PC-3 (cell line): ENCODE measurements at regions not wholly inside any gene's neighbourhood (a gene's known extent, or its start where the extent isn't known, plus 50 kb on each side); places are given as distances from the start of the nearest gene placed in this dataset.

ENCODE experiments used
- ATAC-seq: fragments of 200-7000 bp; cut with Tn5 transposase; 2 replicates; pipeline ENCODE4 v1.9.1; 2020; ENCODE audit warnings: mild to moderate bottlenecking, moderate library complexity
- BruUV-seq: library from RNA; stranded (reverse); fragments of 400-500 nt; replicated peaks from 2 replicates; lab custom pipeline; 2021; lab: Mats Ljungman, UMichigan
- CTCF ChIA-PET: fragments of 300-600 bp; sonication (Branson Sonifier 250); formaldehyde crosslinking; loops from one replicate; lab custom pipeline; 2022; ENCODE audit warnings: antibody characterized with exemption; lab: Charles Lee
- POLR2A ChIA-PET: fragments of 300-600 bp; sonication (Branson Sonifier 250); formaldehyde crosslinking; loops from one replicate; lab custom pipeline; 2022; ENCODE audit warnings: antibody characterized with exemption; ENCODE audit not compliant: unreplicated experiment; lab: Charles Lee
- DNase-seq: peaks from one replicate; pipeline ENCODE4 v3.0.0-alpha.2; 2015
- H2AFZ ChIP-seq: fragments of 300-600 bp; sonication (generic); 2 replicates; pipeline ENCODE4 v1.6.0; 2016; ENCODE audit warnings: antibody characterized with exemption, low read length
- H3F3A ChIP-seq: fragments of 300-600 bp; sonication (generic); one replicate; pipeline ENCODE4 v1.6.0; 2017; ENCODE audit warnings: antibody characterized with exemption, low read length, control low read depth, mild to moderate bottlenecking; ENCODE audit not compliant: unreplicated experiment
- H3K27ac ChIP-seq: fragments of 300-600 bp; sonication (generic); 2 replicates; pipeline ENCODE4 v1.5.1; 2016; ENCODE audit warnings: mild to moderate bottlenecking, low read length
- H3K27me3 ChIP-seq: fragments of 300-600 bp; sonication (generic); 2 replicates; pipeline ENCODE4 v1.6.1; 2016; ENCODE audit warnings: low read length, mixed read lengths
- H3K36me3 ChIP-seq: fragments of 300-600 bp; sonication (generic); 2 replicates; pipeline ENCODE4 v1.6.1; 2016; ENCODE audit warnings: low read depth, mixed run types, low read length, mixed read lengths
- H3K4me1 ChIP-seq: fragments of 300-600 bp; sonication (generic); 2 replicates; pipeline ENCODE4 v1.5.1; 2016; ENCODE audit warnings: low read length; ENCODE audit not compliant: insufficient read depth
- H3K4me2 ChIP-seq: fragments of 300-600 bp; sonication (generic); 2 replicates; pipeline ENCODE4 v1.6.0; 2016; ENCODE audit warnings: low read length
- H3K4me3 ChIP-seq: fragments of 300-600 bp; sonication (generic); 2 replicates; pipeline ENCODE4 v1.5.1; 2016; ENCODE audit warnings: mild to moderate bottlenecking, low read length, mixed read lengths
- H3K79me2 ChIP-seq: fragments of 300-600 bp; sonication (generic); 2 replicates; pipeline ENCODE4 v1.6.1; 2017; ENCODE audit warnings: low read length, mixed read lengths
- H3K9ac ChIP-seq: fragments of 300-600 bp; sonication (generic); 2 replicates; pipeline ENCODE4 v1.6.0; 2016; ENCODE audit warnings: mild to moderate bottlenecking, low read length
- H3K9me2 ChIP-seq: fragments of 300-600 bp; sonication (generic); replicated peaks from 2 replicates; pipeline ENCODE4 v1.6.1; 2016; ENCODE audit warnings: mixed run types, low read length, mixed read lengths
- H3K9me3 ChIP-seq: fragments of 300-600 bp; sonication (generic); 2 replicates; pipeline ENCODE4 v1.6.1; 2016; ENCODE audit warnings: low read length, mixed read lengths
- H4K20me1 ChIP-seq: fragments of 300-600 bp; sonication (generic); 2 replicates; pipeline ENCODE4 v1.6.1; 2016; ENCODE audit warnings: low read length, mixed read lengths
- CTCF ChIP-seq: fragments of 300-600 bp; sonication (generic); conservative IDR thresholded peaks from 2 replicates; pipeline ENCODE4 v1.5.1; 2017; ENCODE audit warnings: antibody characterized with exemption, low read depth, mild to moderate bottlenecking, low read length
- EZH2 ChIP-seq: fragments of 300-600 bp; sonication (generic); IDR thresholded peaks from one replicate; pipeline ENCODE4 v1.6.1; 2017; ENCODE audit warnings: antibody characterized with exemption, mild to moderate bottlenecking, low read length; ENCODE audit not compliant: unreplicated experiment
- EZH2phosphoT487 ChIP-seq: fragments of 300-600 bp; sonication (generic); IDR thresholded peaks from 2 replicates; pipeline ENCODE4 v1.6.1; 2018; ENCODE audit warnings: mild to moderate bottlenecking, antibody characterized with exemption, low read length, borderline replicate concordance
- intact Hi-C: fragments of 100-400 bp; cut with micrococcal nuclease; formaldehyde crosslinking; loops from 2 replicates; pipeline ENCODE4 v1.9.0; 2023

DNA sequence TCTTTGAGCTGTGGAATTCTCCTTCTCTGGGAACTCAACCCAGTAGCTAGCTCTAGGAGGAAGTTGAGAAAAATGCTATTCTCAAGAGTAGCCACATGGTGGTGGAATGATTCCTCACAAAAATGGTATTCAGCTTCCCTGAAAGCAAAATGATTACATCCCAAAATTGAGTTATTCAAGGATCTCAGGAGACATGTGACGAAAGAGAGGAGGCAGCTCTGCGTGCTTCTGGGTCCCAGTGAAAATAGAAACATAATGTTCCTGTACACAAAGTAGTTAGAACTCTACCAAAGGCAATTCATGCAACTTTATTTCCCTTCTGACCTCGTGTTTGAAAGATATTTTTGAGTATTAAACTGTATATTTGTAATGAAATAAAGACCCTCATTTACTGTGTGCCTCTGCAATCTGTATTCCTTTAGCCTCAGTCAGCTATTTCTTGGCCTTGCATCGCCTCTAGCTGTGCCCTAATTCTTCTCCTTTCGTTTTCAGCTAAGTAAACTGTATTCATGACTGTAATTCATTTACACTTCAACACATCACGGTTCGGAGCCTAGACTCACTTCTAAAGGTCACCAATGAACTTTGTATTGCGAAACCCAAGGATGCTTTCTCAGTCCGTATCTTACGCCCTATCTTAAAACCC lies 167.3 kb downstream of the FASLG start:
- intact Hi-C loops = loop anchor here (1.0 to 10.0 kb wide), 15 partner anchors 33 to 594 kb away; partner anchors contain the start of gene C1orf105
- Histone ChIP-seq H3K27me3 (no peaks in the 10 kb centered on the region), H3K4me2 (peak overlapping the region; percentile 0; the same call in 1 of the 2 replicates), H3K9me2 (no peaks in the 10 kb centered on the region), H3K9ac (no peak overlapping the region), H3K27ac (no peak overlapping the region), H3K4me1 (peaks cover 11% of the 10 kb centered on the region), H3K9me3 (no peaks in the 10 kb centered on the region), H3F3A (no peaks in the 10 kb centered on the region), H4K20me1 (no peaks in the 10 kb centered on the region), H3K4me3 (no peak overlapping the region), H3K36me3 (no peaks in the 10 kb centered on the region), H2AFZ (peak overlapping the region; percentile 5), H3K79me2 (no peaks in the 10 kb centered on the region)
- ChIA-PET POLR2A (interaction anchor here (0.6 to 0.8 kb wide), 5 partner anchors 80 to 591 kb away, joined by 3 to 5 read pairs (median 4); no protein-coding TSS in a partner anchor), CTCF (interaction anchor here (0.6 to 2.8 kb wide), 21 partner anchors 32 to 604 kb away, joined by 3 to 126 read pairs (median 4); no protein-coding TSS in a partner anchor)
- DNase-seq (peak; percentile 99), ATAC-seq (peak; percentile 86)
- no TSS peak for BruUV-seq
- peak; percentile 100 for TF ChIP-seq CTCF
- no peak for TF ChIP-seq EZH2phosphoT487
- TF ChIP-seq EZH2 = no peak

DNA sequence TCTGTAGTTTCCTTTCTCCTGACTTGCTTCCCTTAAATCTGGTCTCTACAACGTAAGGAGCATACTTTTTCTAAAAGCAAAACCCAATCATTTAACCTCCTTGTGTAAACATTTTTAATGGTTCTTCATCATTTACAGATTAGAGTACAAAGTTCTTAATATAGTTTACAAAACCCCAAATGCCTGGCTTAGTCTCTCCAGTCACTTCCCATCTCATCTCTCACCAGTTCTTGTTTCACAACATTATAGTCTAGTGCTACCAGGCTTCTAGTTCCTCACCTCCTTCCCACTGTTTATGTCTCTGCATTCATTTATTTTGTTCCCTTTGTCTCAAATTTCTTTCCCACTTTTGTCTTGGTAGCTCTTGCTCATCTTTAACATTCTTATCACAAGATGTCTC lies 168.4 kb downstream of the FASLG start:
- no peak overlapping the region for H3K27ac ChIP-seq
- no peak overlapping the region for H3K9ac ChIP-seq
- no peaks in the 10 kb centered on the region for H4K20me1 ChIP-seq
- H3K9me2 ChIP-seq = no peaks in the 10 kb centered on the region
- no peak overlapping the region for H3K4me3 ChIP-seq
- no TSS peak for BruUV-seq
- H3K4me2 ChIP-seq = no peak overlapping the region
- no peaks in the 10 kb centered on the region for H3K79me2 ChIP-seq
- peaks cover 8% of the 10 kb centered on the region for H3K4me1 ChIP-seq
- ATAC-seq (no peak), DNase-seq (no peak)
- POLR2A ChIA-PET = no interaction called here
- H2AFZ ChIP-seq = no peak overlapping the region
- H3K27me3 ChIP-seq = no peaks in the 10 kb centered on the region
- intact Hi-C loops = loop anchor here (2.0 to 10.0 kb wide), 5 partner anchors 82 to 582 kb away; partner anchors contain the start of gene C1orf105
- H3K36me3 ChIP-seq = no peaks in the 10 kb centered on the region
- H3K9me3 ChIP-seq = no peaks in the 10 kb centered on the region
- CTCF ChIA-PET = interaction anchor here (0.5 to 2.8 kb wide), 6 partner anchors 76 to 579 kb away, joined by 3 to 126 read pairs (median 6); no protein-coding TSS in a partner anchor
- TF ChIP-seq EZH2 = no peak
- TF ChIP-seq EZH2phosphoT487 = no peak
- no peak for TF ChIP-seq CTCF
- H3F3A ChIP-seq = no peaks in the 10 kb centered on the region

GRCh38 chr1:172827841-172828240 lies 168.9 kb downstream of the FASLG start:
- BruUV-seq = no TSS peak
- POLR2A ChIA-PET = no interaction called here
- no peak for ATAC-seq
- CTCF ChIA-PET = interaction anchor here (0.5 to 1.2 kb wide), 2 partner anchors 212 to 375 kb away, joined by 3 to 8 read pairs; no protein-coding TSS in a partner anchor
- Histone ChIP-seq H3K4me2 (no peak overlapping the region), H3K9me2 (no peaks in the 10 kb centered on the region), H4K20me1 (no peaks in the 10 kb centered on the region), H3K4me3 (no peak overlapping the region), H3K9ac (no peak overlapping the region), H3K79me2 (no peaks in the 10 kb centered on the region), H2AFZ (no peak overlapping the region), H3K27me3 (no peaks in the 10 kb centered on the region), H3F3A (no peaks in the 10 kb centered on the region), H3K9me3 (no peaks in the 10 kb centered on the region), H3K4me1 (peaks cover 8% of the 10 kb centered on the region), H3K27ac (no peak overlapping the region), H3K36me3 (no peaks in the 10 kb centered on the region)
- intact Hi-C loops = loop anchor here (2.0 to 10.0 kb wide), 5 partner anchors 81 to 581 kb away; partner anchors contain the start of gene C1orf105
- no peak for DNase-seq
- no peak for TF ChIP-seq EZH2phosphoT487
- TF ChIP-seq CTCF = no peak
- TF ChIP-seq EZH2 = no peak
